IPS DF 4.7 (cell line): ENCODE measurements at regions not wholly inside any gene's neighbourhood (a gene's known extent, or its start where the extent isn't known, plus 50 kb on each side); places are given as distances from the start of the nearest gene placed in this dataset.
"Not testable (repeated sequence)": the region's sequence is repeated elsewhere in the genome, so short reads cannot be mapped to it uniquely, and the experiment has no call there.

Experiments
- DNase-seq: peaks from one replicate; pipeline ENCODE4 v3.0.0-alpha.2; 2013; ENCODE audit warnings: low spot score; ENCODE audit errors: extremely low read depth

DNA sequence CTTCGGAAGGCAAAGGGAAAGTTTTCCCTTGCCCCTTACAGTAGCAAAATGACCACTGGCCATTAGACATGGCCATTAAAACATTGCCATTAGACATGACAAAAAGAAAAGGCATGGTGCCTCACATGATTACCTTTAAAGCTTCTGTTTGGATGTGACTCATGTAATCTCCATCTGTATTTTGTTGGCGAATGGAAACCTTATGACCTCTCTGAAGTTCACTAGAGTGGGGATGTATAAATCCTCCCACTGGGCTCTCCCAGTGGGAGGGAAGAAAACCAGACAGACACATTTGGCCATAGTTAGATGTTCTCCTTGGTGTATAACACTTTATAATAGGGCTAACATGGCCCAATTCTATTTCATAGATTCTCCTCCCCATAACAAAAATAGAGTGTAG lies 152.6 kb downstream of the MAGEB17 start:
- no peak for DNase-seq

DNA sequence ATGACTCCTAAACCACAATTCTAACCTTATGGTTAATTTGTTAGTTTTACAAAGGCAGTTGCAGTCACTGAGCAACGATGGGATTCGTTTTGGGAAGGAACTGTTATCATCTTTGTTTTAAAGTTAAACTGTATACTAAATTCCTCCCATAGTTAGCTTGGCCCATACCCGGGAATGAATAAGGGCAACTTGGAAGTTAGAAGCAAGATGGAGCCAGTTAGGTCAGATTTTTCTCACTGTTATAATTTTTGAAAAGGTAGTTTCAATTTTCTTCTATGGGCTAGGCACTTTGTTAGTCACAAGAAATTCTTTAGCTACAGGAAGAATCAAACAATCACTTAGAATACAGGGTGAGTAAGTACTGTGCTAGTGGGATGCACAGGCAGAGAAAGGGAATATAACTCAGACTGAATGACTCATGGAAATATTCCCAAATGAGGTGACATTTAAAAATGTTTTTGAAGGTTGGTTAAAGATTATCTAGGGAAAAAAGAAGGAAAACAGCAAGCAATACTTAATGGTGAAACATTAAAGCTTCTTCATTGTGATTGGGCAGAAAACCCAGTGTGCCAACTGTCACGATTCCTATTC lies 153.6 kb downstream of the MAGEB17 start:
- no peak for DNase-seq

DNA sequence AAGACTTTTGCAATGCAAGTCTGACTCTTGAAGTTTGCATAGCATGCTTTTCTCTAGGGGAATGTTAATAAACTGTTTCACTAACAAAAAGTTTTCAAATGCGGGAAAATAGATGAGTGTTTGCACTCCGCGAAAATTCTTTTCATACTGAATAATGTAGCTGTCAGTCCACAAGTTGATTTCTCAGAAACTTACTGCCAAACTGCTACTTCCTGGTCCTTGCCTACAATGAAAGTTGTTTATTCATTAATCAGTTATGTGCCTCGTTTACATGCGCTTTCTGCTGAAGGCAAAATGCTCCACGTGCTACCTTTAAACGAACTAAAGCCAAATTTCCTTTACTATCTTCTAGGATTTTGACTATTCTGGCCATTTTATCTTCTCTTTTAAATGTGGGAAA lies 166.2 kb downstream of the MAGEB17 start:
- no peak for DNase-seq

DNA sequence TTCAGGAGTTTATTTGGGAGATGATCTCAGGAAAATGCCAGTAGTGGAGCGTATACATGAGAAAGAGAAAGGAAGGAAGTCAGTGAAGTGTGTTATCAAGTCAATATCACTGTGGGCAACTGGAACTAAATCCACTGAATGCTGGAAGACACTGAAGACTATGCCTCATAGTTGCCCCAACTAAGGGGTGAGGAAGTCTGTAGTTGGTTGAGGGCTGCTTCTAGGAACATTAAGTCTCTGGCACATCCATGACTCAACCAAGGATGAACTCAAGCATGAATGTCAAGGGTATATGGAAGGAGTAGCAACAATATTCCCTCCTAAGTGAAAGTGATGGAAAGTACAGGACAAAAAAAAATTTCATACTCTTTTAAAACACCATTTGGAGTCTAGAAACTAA lies 167.9 kb downstream of the MAGEB17 start:
- DNase-seq = no peak

DNA sequence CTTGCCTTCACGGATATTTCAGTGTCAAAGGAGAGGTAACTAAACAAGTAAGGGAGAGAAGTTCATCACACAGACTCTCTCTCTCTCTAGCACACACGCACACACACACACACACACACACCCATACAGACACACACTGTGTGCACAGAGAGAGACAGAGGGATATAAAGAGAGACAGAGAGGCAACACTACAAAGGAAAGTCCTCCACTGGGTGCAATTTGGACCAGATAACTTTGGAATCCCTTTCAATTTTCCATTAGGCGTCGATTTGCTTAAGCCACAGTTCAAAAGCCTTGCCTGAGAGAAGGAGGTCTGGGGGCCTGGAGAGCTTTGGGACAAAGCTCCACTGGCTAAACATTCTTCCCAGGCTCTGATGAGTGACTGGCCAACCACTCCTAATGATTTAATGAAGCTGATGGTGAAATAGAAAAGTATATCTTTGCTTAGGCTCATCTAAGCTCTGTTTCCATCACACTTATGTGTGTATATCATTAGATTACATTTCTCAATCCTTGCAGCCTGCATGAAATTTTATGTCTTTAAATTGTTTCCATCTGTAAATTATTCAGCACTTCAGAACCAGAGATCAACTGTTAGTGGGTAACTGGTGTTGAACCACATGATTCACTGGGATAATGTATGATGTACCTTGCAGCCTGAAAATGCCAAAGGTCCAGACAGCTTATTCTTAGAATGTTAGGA lies 180.8 kb downstream of the MAGEB17 start:
- no peak for DNase-seq

DNA sequence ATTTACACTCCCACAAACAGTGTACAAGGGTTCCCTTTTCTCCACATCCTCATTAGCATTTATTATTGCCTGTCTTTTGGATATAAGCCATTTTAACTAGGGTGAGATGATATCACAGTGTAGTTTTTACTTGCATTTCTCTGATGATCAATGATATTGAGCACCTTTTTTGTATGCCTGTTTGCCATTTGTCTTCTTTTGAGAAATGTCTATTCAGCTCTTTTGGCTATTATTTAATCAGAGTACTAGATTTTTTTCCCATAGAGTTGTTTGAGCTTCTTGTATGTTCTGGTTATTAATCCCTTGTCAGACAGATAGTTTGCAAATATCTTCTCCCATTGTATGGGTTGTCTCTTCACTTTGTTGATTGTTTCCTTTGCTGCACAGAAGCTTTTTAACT lies 190.6 kb downstream of the MAGEB17 start:
- DNase-seq = no peak

DNA sequence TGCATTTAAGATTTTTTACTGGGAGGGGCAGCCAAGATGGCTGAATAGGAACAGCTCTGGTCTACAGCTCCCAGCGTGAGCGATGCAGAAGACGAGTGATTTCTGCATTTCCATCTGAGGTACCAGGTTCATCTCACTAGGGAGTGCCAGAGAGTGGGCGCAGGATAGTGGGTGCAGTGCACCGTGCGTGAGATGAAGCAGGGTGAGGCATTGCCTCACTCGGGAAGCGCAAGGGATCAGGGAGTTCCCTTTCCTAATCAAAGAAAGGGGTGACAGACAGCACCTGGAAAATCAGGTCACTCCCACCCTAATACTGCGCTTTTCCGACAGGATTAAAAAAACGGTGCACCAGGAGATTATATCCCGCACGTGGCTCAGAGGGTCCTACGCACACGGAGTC lies 192.8 kb downstream of the MAGEB17 start:
- DNase-seq = not testable (repeated sequence)

DNA sequence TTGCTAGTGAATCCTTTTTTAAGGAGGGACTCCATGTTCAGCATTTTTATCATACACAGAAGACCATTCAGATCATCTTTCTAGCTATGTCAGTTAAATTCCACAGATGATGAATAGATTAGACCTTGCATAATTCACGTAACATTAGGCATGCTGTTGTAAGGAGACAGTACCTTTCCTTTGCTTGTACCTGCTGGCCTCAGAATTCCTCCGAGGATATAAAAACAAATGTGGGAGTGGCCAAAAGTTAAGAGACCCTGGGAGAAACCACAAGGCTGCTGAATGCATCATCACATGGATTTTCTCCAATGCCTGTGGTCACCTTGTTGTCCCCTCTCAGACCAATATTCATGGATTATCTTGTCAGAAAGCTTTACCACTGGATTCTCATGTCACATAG lies 201.4 kb downstream of the MAGEB17 start:
- no peak for DNase-seq

DNA sequence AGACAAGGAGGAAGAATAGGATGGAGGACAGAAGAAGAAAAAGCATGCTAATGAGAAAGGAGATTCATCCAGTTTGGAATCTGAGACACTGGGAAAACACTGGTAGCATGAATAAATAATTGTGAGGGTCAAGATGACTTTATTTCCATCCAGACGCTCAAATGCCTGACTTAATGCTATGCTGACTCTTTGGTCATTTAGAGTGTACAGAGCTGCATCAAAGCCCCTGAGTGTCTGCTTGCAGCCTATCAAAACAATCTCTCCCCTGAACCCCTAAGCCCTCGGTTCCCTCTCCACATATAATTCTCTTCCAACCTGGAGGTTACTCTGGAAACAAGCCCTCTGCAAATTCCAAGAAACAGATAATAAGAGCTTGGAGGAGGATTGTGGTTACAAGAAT lies 208.8 kb downstream of the MAGEB17 start:
- DNase-seq = no peak

DNA sequence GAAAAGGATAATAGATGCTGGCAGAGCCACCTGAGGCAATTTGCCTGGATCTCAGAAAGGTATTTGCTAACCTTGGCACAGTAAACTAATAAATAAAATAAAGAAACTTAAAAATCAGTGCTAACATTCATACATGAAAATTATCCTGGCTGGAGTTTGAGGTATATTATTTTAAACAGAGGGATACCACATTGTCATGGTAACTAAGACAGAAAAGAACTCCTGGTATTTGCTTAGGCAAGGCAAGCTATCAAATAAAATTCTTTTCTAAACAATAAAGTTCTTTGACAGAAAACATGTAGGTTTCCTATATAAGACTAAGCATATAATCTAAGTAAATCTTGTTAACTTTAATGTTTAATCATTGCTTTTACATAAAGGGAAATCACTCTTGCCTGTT lies 218.8 kb downstream of the MAGEB17 start:
- no peak for DNase-seq

DNA sequence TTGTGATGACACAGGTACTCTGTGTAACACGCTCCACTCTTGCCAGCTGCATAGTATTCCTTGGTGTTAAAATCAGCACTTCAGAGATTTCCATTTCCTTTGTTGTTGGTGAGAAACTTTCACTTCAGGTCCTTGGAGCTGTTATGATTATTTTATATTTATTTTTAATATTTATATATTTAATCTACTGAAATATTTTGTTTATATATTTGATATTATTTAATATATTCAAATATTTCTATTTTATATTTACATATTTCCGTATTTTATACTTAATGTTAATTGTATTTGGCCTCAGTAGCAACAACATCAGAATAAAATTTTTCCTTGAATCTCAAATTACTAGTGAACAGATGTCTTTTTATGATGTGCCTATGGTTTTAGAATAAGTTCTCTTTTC lies 225.3 kb downstream of the MAGEB17 start:
- no peak for DNase-seq

DNA sequence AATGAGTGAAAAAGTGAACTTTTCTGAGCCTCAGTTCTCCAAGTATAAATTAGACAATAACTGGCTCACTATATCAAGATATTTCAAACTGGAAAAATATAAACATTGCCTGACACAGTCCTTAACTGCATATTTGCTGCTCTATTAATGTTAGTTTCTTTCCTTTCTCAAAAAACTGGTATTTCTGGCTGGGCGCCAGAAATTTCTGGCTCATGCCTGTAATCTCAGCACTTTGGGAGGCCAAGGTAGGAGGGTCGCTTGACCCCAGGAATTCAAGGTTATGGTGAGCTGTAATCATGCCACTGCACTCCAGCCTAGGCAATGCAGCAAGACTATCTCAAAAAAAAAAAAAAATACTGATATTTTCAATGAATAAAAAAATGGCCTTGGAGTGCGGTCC lies 227.0 kb downstream of the MAGEB17 start:
- no peak for DNase-seq

DNA sequence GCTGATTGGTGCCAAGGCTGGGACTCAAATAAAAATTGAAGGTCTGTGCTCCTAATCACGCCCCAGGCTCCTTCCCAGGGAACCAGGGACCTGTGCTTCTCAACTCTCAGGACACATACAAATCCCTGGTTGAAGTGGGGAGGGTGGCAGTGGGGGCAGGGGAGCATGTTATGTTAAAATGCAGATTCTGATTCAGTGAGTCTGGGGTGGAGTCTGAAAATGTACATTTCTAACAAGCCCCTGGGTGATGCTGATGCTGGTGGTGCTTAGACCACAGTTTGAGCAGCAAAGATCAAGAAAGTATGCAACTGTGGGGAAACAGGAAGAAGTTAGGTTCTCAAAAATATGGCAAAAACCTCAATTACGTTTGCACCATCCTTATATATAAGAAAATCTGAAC lies 236.5 kb downstream of the MAGEB17 start:
- DNase-seq = no peak

DNA sequence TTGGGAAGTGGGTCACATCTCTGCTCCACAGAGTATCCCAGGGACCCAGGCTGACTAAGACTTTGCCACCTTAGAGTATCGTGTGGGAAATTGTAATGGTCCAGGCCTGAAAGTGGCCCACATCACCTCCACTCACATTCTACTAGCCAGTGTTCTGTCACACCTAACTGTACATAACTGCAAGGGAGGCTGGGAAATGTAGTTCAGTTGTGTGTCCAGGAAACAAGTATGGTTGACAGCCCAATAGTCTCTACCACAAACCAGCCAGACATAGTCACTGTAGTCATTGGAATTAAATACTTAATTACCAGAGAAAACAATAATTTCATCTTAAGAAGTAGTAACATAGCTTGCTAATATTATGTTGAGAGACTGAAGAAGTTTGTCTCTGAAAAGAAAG lies 233.4 kb upstream of the S100G start:
- DNase-seq = no peak

DNA sequence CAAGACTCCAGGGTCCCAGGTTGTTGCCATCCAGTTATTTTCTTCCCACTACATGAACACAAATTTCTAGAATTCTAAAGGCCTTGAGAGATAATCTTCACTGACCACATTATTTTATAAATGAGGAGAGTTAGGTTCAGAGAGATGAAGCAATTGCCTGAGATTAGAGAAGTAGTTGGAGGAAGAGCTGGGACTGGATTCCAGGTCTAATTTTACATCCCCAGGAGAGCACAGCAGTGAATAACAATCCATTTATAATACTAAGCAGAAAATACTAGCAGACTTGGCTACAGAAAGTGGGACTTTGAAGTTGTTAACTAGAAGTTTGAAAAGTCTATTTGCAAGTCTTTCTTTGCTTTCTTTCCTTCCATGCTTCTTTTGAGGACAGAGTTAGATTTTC lies 231.3 kb upstream of the S100G start:
- DNase-seq = no peak

DNA sequence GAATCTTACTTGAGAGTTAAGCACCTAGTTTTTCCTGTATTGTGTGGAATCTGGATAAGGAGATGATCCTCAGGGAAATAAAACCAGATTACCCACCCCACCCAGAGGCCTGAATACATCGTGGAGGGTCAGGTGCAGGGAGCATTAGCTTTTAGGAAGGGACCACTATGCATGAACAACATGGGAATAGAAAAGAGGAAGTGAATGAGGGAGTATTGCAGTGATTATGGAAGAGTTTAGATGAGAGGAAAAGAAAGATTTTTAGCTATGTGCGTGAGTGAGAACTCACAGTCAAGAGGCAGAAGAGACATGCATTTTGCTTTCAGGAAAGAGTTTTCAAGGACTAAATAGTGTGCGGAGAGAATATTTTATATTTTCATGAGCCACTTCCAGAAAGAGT lies 222.3 kb upstream of the S100G start:
- no peak for DNase-seq

DNA sequence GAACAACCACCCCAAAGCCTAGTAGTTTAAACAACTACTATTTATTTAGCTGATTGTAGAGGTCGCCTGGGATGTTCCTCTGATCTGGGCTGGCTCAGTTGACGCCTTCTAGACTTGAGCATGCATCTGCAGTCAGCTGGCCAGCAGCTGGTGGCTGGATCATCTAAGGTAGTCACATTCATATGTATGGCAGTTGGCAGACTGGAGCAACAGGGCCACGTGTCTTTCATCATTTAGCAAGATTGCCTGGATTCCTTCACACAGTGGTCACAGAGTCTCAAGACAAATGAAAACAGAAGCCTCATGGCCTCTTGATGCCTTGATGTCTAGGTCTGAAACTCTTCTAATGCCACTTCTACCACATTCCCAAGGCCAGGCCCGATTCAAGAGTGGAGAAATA lies 220.6 kb upstream of the S100G start:
- no peak for DNase-seq

DNA sequence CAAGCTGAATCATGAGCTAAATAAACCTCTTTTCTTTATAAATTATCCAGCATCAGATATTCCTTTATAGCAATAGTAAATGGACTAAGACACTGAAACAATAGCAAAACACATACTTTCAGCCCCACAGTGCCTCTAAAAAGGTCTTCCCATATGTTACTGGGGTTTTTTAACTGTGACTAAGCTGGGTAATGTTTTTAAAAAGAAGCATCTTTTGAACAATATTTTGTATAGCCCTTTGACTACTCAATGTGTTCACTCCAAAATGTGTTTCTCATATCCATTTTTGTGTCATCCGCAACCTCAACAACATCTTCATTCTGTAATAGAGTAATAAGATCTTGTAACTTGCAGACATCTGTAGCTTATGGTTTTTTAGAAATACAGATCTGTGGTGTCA lies 218.7 kb upstream of the S100G start:
- no peak for DNase-seq

DNA sequence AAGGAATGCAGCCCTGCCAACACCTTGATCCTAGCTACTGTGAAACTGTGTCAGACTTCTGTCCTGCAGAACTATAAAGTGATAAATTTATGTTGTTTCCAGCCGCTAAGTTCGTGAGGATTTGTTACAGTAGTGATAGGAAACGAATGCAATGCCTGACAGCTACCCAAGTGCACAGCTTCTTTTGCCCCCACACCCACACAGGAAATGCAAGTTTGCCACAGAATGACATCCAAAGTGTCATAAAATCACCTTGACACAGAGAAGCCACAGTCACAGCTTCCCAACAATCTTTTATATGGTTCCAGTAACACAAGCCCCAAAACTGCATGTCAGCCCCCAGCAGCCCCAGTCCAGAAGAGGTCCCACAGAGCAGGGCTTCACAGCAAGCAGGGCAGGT lies 216.9 kb upstream of the S100G start:
- DNase-seq = no peak

DNA sequence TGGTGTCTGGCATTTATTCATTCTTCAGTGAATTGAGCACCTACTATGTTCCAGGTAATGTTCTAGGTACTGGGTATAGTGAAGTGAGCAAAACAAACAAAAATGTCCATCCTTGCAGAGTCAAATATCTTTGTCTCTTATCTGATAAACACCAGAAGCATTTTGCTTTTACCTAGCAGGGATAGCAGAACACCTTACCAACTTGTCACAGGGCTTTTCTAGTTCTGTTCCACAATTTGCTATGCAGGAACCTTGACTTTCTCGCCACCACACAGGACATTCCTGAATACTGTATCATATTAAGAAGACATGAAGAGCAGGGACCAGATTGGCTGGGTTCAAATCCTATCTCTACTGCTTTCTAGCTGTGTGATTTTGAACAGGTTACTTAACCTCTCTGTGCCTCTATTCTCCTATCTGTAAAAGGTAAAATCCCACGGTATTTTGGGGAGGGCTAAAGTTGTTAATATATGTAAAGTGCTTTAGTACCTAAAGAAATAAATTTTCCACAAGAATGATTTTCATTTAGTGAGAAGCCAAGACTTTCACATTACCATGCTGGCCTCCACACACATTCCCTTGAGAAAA lies 214.5 kb upstream of the S100G start:
- no peak for DNase-seq

DNA sequence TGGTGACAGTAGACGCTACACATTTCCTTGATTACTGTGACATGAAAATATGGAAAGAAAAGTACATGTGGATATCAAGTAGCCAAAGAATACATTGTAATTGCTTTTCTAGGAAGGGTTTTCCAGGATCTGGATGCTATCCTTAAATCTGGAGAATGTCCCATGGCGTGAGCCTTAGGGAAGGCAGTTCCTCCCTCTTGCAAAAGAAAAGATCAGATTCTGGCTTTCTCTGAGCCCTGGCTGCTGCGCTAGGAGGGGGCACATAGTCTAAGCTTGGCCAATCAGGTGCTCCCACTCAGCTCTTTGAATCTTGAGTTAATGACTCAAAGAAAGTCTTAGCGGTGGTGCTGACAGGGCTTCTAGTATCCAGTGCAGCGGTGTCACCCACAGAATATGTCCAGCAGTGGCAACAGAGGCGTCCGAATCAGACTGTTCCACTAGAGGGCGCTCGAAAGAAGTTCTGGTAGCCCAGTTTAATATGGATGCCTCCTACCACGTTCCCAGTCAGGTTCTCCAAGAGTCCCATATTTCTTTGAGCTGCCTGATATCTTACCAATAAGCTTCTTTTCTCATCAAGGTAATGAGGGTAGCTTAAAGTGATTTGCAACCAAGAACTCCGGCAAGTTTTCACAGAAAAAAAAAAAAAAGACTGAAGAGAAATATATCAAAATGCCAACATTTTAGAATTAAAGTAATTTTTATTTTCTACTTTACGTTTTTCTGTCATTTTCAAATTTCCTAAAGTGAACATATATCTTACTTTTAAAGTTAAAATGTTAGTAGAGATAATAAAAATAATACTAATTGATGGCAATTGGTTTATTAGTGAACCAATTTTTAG lies 213.4 kb upstream of the S100G start:
- DNase-seq = peak; percentile 56

DNA sequence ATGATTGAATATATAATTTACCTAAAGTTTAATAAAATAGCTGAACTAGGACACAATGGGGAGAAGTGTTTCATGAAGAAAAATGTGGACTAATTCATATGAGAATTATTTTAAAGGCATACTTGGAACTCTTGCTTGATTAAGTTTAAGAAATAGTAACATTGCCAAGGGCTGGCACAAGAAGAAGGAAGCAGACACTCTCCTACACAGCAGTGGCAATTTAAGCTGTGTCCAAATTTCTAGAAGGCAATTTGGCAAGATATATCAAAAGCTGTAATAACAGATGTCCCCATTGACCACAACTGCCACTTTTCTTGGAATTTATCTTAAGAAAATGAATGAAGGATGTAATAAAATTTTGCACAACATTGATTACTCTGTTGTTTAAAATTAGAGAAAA lies 209.5 kb upstream of the S100G start:
- no peak for DNase-seq
